DMS153 (cell line): ENCODE measurements at regions not wholly inside any gene's neighbourhood (a gene's known extent, or its start where the extent isn't known, plus 50 kb on each side); places are given as distances from the start of the nearest gene placed in this dataset.
"Not testable (repeated sequence)": the region's sequence is repeated elsewhere in the genome, so short reads cannot be mapped to it uniquely, and the experiment has no call there.

Source experiments
- DNase-seq: peaks from one replicate; lab custom pipeline; 2025; lab: John Stamatoyannopoulos, UW

- DNase-seq = no peak
Observed at GRCh38 chr11:47928426-47928825, 51.9 kb upstream of the PTPRJ start.

GRCh38 chr11:47924184-47924691 lies 56.1 kb upstream of the PTPRJ start:
- DNase-seq = peak; percentile 11

GRCh38 chr11:47923667-47924066 lies 56.7 kb upstream of the PTPRJ start:
- DNase-seq = no peak

- not testable (repeated sequence) for DNase-seq
Observed at GRCh38 chr11:47921080-47921555, 59.2 kb upstream of the PTPRJ start.

- DNase-seq = no peak
Observed at GRCh38 chr11:47918882-47919495, 61.4 kb upstream of the PTPRJ start.

- no peak for DNase-seq
Observed at GRCh38 chr11:47918370-47918690, 62.0 kb upstream of the PTPRJ start.

GRCh38 chr11:47917599-47918369 lies 62.6 kb upstream of the PTPRJ start:
- DNase-seq = peak; percentile 97

GRCh38 chr11:47916361-47916841 lies 64.0 kb upstream of the PTPRJ start:
- DNase-seq = no peak

- no peak for DNase-seq
Observed at GRCh38 chr11:47915783-47916182, 64.6 kb upstream of the PTPRJ start.

GRCh38 chr11:47915374-47915773 lies 65.0 kb upstream of the PTPRJ start:
- DNase-seq = no peak

- no peak for DNase-seq
Observed at GRCh38 chr11:47914743-47915142, 65.6 kb upstream of the PTPRJ start.

- no peak for DNase-seq
Observed at GRCh38 chr11:47913529-47914244, 65.5 kb upstream of the NUP160 start.

GRCh38 chr11:47912843-47913437 lies 64.8 kb upstream of the NUP160 start:
- DNase-seq = no peak

- no peak for DNase-seq
Observed at GRCh38 chr11:47911149-47911548, 63.0 kb upstream of the NUP160 start.

GRCh38 chr11:47908198-47908597 lies 60.0 kb upstream of the NUP160 start:
- no peak for DNase-seq

GRCh38 chr11:47907499-47907898 lies 59.3 kb upstream of the NUP160 start:
- no peak for DNase-seq

- no peak for DNase-seq
Observed at GRCh38 chr11:47906066-47906465, 57.9 kb upstream of the NUP160 start.

GRCh38 chr11:47905358-47906059 lies 57.4 kb upstream of the NUP160 start:
- no peak for DNase-seq

GRCh38 chr11:47904808-47905207 lies 56.7 kb upstream of the NUP160 start:
- DNase-seq = no peak

GRCh38 chr11:47904048-47904447 lies 55.9 kb upstream of the NUP160 start:
- DNase-seq = no peak

GRCh38 chr11:47899801-47900200 lies 51.7 kb upstream of the NUP160 start:
- no peak for DNase-seq
